ENCODE measurements at regions not wholly inside any gene's neighbourhood (a gene's known extent, or its start where the extent isn't known, plus 50 kb on each side); places are given as distances from the start of the nearest gene placed in this dataset.

GRCh38 chr2:125167152-125167551 is 1142.1 kb downstream of the CNTNAP5 start:
- TF ChIP-seq SUZ12 (IDR thresholded peaks at IDR 0.05) (no peak), ZNF384 (IDR thresholded peaks at IDR 0.05) (no peak), TARDBP (IDR thresholded peaks at IDR 0.05) (no peak), SP1 (IDR thresholded peaks at IDR 0.05) (no peak), ELF4 (IDR thresholded peaks at IDR 0.05) (no peak), BHLHE40 (IDR thresholded peaks at IDR 0.05; ENCODE audit: borderline replicate concordance) (no peak), NFRKB (IDR thresholded peaks at IDR 0.05) (no peak), ARNT (IDR thresholded peaks at IDR 0.05) (no peak), L3MBTL2 (conservative IDR thresholded peaks at IDR 0.05) (no peak), FOXK2 (IDR thresholded peaks at IDR 0.05) (no peak)

Data from HEK293T (cell line).